DOHH2 (cell line): ENCODE measurements at regions not wholly inside any gene's neighbourhood (a gene's known extent, or its start where the extent isn't known, plus 50 kb on each side); places are given as distances from the start of the nearest gene placed in this dataset.

Experiments used
- EZH2phosphoT487 ChIP-seq: fragments of 200-600 bp; sonication (generic); IDR thresholded peaks from 2 replicates; pipeline ENCODE4 v1.6.1; 2017; ENCODE audit warnings: borderline replicate concordance, mild to moderate bottlenecking, antibody characterized with exemption, low read length, moderate library complexity, mixed read lengths
- TF ChIP-seq, protein P1 (sequence below): fragments of 200-600 bp; sonication (generic); IDR thresholded peaks from one replicate; pipeline ENCODE4 v1.5.1; 2014; ENCODE audit warnings: antibody characterized with exemption, mild to moderate bottlenecking, low read depth, low read length; ENCODE audit not compliant: poor library complexity, severe bottlenecking

- TF ChIP-seq EZH2phosphoT487 = no peak
- TF ChIP-seq, protein P1, sequence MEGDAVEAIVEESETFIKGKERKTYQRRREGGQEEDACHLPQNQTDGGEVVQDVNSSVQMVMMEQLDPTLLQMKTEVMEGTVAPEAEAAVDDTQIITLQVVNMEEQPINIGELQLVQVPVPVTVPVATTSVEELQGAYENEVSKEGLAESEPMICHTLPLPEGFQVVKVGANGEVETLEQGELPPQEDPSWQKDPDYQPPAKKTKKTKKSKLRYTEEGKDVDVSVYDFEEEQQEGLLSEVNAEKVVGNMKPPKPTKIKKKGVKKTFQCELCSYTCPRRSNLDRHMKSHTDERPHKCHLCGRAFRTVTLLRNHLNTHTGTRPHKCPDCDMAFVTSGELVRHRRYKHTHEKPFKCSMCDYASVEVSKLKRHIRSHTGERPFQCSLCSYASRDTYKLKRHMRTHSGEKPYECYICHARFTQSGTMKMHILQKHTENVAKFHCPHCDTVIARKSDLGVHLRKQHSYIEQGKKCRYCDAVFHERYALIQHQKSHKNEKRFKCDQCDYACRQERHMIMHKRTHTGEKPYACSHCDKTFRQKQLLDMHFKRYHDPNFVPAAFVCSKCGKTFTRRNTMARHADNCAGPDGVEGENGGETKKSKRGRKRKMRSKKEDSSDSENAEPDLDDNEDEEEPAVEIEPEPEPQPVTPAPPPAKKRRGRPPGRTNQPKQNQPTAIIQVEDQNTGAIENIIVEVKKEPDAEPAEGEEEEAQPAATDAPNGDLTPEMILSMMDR = no peak
Measured at GRCh38 chr22:34638128-34638527, 427.8 kb upstream of the ISX start.
